GM21723 (cell line): ENCODE measurements at regions not wholly inside any gene's neighbourhood (a gene's known extent, or its start where the extent isn't known, plus 50 kb on each side); places are given as distances from the start of the nearest gene placed in this dataset.
"Not testable (repeated sequence)": the region's sequence is repeated elsewhere in the genome, so short reads cannot be mapped to it uniquely, and the experiment has no call there.

Source experiments
- ATAC-seq: cut with Tn5 transposase; IDR thresholded peaks from one replicate; pipeline ENCODE4 v1.9.1; 2021; ENCODE audit warnings: mild to moderate bottlenecking, moderate library complexity; ENCODE audit not compliant: unreplicated experiment

DNA sequence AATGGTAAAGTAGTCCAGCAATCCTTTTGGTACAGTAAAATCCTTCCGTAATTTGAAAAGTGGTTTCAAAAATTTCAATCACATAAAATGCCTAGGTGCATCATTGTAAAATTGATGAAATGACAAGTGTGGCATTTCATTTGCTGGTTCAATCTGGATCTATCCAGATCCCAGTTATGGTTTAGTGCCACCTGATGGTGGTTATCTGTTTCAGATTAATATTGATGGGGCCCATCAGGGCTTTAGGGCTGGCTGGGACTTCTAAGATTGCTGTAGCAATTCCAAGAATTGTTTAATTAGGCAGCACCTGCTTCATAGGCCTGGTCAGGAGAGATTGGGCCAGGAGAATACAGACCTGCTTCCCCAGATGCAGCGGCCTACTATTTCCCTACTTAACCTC lies 55.5 kb upstream of the PIK3C3 start:
- ATAC-seq: no peak

DNA sequence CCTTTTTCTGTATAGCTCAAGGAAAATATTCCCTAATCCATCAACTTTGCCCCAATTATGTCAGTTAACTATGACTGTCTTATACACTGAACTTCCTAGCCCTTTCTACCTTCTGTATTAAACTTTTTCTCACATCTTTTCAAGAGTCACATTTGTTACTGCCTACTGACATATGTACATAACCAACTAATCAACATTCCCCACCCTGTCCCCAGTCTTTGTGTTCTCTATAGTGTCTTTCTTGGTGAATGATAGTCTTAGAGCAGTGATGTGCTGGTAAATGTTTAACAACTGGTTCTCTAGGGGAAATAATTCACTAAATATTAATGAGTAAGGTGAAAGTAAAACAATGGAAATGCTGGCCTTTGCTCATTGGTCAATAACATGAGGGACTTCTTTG lies 61.6 kb upstream of the PIK3C3 start:
- no peak for ATAC-seq

DNA sequence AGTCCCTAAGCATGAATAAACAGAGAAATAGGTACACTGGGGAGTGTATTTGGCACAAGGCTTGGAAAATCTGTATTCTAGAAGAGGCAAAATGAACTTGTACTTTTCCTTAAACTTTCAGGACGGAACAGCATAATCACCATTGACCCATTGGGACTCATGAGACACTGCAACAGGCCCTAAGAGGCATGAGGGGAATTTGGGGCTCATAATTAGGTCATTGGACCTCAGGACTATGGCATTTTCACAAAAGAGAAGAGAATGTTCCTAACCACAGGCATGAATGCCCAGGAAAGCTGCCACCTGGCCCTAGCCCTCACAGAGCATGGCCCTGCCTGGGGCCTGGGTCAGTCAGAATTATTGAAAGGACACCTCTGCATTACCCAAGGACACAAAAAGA lies 67.9 kb upstream of the PIK3C3 start:
- no peak for ATAC-seq

DNA sequence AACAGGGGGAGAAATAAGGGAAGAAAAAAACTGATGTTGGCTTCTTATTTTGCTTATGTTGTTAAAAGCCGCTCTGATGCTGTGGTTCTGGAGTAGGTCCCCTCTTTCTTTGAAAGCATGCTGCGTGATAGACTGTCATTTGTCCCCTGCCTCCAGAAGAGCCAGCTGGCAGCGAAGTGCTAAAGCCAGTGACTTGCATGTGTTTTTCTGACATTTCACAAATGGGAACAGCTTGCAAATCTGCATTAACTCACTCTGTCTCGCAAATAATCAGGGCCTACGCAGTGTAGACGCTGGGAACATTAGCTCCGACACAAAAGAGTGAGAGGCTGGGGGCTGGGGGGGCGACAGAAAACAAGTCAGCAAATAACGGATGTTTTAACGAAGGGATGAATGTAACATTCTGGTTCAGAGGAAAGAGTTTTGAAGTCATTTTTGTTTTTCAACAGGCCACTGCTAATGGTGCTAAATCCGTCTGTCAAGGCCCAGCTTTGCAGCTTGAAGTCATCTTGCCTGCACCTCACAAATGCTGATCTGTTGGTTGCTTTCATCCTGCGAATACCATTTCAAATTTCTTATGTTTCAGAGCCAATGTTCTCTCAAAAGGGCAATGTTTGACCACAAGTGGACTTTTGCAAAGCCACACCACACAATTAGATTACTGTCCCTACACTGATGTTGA lies 68.8 kb upstream of the PIK3C3 start:
- no peak for ATAC-seq

DNA sequence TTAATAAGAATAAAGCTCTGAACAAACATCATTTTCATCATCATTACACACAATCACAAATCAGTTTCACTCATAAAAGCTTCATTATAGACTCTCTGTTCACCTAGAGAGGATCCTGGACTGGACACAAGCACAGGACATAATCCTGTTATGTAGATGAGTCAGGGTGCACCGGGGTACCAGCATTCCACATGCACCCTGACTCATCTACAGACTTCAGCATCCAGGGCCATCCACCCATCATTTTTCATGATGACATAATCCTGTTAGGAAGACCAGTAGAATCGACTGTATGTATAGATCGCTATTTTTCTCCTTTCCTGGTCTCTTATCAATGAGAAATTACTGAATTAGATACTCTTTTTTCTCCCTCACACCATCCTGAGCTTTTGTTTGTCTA lies 73.7 kb upstream of the PIK3C3 start:
- ATAC-seq: no peak

DNA sequence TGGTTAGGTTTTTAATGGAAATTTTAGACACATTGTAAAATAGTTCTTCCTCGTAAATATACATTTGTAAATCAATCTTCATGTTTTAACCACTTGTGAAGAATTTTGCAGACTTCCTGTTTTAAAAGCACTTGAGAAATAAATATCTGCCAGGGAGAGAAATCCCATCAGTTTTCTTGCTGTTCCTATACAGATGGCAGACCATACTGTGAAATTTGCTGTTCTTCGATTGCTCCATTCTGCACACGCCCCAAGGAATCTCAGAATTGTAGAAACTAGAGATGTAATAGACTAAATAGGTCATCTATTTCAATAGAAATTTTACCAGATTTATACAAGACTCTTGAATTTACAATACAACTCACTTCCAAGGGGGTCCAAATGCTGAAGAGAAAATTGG lies 75.8 kb upstream of the PIK3C3 start:
- ATAC-seq: no peak

DNA sequence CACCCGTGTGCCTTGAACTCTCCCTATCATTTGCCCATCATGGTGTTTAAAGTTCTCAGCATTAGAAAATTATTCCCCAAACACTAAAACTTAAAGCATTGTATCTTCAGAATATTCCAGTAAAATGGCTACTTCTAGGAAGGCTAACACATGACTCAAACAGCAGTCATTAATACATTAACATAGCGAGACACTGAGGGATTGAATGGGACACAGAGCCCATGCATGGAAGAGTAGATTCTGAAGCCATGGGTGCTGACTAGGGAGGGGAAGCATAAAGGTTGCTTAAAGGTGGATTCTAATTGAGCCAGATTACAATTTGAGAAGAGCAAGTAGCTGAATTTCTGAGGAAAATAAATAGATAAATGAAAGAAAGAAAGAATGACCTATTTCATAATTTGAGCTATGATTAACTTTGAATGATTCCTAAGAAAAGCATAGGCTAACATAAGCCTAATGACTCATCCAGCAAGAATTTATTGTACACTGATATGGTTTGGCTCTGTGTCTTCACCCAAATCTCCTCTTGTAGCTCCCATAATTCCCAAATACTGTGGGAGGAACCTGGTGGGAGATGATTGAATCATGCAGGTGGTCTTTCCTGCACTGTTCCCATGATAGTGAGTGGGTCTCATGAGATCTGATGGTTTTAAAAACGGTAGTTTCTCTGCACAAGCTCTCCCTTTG lies 79.8 kb upstream of the PIK3C3 start:
- ATAC-seq: no peak

DNA sequence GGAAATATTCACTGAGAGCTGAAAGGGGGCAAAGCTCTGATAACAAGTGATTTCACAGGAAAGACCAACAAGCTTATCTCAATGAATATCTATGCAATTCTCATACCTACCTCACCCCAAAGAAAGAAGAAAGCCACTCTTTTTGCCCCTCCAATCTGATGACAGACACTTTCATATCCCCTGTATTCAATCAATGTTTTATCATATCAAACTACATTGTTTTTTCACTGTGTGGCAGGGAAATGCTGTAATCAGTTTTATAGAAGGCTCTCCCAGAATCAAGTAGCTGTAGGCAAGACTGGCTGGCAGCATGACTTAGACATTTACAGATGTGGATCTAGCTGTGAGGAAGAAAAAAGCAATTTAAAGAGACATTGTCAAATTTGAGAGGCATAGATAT lies 81.3 kb upstream of the PIK3C3 start:
- ATAC-seq: no peak

DNA sequence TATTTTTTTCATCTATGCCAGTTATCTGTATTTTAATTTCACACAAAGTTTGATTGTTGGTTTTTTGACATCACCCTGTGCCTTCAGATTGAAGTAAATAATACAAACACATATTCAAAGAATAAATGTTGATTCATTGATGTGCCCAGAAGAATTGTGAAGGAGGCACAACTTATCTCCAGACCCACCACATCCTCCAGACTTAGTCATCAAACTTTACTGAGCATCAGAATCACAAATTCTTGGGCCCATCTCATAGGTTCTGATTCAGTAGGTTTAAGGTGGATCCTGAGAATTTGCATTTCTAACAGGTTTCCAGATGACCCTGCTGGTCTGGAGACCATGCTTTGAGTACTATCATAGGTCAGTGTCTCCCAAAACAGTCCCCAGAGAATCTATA lies 82.8 kb upstream of the PIK3C3 start:
- ATAC-seq: no peak

DNA sequence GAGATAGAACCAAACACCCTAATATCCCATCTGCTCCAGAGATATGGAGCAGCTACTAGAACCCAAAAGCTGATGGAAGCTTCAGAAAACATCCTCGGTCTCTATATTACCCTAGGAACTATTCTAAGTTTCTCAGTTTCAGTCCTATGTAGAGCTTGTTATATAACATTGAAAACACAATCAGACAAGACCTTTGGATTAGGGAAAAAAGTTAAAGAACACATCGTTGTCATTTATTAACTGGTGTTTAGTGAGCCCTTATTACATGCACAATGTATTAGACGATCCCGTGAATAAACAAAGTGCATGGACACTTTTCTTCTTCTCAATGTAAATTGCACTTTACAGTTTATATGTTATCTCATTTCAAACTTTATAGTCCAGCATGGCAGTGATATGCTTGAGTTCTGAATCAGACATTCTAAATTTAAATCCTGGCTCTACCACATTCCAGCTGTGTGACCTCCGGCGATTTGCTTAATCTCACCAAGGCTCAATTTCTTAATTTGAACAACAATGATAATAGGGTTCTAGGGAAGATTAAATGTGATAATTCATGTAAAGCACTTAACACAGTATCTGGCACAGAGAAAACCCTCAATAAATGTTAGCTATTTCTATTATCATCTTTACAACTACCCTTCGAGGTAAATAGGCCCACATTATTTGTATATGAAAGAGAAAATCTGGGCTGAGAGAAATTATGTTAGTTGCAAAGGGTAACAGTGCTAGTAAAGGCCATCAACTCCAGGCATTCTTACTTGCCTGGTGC lies 83.6 kb upstream of the PIK3C3 start:
- ATAC-seq: no peak

DNA sequence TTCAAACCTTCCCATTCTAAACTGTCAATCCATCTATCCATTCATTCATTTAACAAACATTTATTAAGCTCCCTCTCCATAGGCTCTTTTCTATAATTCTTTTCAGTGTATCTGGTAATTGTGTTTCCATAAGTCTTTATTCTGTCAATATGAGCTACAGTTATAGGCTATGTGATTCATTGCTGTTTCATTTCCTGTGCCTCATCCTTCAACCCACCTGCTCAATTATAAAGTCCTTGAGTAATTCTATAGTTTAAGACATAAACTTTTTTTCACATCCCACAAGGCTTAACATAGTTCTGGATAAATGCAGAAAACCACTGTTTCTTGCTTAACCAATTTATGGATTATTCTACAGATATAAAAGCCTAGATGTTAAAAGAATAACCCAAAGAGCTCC lies 84.2 kb upstream of the PIK3C3 start:
- no peak for ATAC-seq

DNA sequence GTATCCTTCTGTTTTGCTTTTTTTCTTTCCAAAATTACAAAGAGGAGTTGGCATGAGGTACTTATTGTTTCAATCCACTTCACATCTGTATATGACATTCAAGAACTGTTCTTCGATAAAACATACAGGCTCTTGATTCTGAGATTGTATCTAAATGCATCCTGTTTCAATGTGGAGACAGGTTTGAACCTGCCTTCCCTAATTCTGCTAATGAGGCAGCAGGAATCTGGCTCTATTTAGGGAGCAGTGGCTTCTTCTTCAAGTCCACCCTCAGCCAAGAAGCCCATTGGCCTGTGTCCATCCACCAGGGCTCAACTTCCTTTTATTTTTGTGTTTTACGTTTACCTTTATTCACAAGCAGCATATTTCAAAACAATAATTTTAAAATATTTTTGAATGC lies 84.8 kb upstream of the PIK3C3 start:
- no peak for ATAC-seq

DNA sequence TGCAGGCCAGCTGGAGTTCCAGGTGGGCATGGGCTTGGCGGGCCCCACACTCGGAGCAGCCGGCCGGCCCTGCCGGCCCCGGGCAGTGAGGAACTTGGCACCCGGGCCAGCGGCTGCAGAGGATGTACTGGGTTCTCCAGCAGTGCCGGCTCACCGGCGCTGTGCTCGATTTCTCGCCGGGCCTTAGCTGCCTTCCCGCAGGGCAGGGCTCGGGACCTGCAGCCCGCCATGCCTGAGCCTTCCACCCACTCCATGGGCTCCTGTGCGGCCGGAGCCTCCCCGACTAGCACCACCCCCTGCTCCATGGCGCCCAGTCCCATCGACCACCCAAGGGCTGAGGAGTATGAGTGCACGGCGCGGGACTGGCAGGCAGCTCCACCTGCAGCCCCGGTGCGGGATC lies 89.2 kb upstream of the PIK3C3 start:
- ATAC-seq: not testable (repeated sequence)

DNA sequence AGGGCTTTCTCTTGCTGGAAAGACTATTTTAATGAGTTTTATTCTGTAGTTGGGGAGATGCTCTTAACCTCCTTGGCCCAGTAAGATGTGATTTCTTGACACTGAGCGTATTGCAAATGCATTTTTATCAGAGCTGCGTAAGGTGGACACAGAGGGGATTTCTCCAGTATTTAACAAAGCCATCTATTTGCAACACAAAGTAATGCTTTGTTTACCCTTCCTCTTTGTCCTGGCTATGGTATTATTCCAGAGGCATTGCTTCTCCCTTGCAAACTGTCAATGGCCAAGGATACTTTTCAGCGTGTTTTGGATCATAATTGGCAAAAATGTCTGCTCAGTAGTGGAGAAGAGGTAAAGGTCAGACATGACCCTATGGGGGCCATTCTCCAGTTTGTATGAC lies 90.8 kb upstream of the PIK3C3 start:
- no peak for ATAC-seq

DNA sequence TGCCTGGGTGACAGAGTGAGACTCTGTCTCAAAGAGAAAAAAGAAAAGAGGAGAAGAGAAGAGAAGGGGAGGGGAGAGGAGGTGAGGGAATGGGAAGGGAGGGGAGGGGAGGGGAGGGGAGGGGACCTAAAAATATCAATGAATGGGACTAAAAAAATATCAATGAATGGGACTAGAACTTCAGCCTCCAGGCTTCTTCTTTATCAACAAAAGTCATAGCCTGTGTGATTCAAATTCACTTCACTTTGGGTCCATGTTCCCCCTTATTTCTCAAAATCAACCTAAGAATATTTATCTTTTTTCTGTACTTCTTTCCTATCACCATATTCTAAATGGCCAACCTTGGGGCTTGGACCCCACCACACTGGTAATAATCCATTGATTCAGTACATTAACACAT lies 92.1 kb upstream of the PIK3C3 start:
- no peak for ATAC-seq

DNA sequence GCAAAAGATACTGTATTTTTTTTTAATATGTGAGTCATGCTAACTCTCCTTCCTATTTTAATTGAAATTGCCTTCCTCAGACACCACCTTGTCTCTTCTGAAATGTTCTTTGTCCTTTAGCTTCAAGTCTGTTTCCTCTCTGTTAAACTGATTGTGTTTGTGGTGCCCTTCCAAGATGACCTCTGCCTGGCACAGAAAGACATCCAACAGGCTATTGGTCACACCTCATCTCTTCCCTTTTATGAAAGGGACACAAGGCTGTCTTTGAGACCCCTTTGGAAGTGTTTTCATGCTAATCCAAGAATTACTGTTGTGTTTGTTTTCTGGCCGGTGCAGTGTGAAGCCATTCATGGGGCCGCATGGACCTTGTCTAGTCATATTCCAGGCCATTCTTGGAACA lies 94.0 kb upstream of the PIK3C3 start:
- ATAC-seq: no peak

DNA sequence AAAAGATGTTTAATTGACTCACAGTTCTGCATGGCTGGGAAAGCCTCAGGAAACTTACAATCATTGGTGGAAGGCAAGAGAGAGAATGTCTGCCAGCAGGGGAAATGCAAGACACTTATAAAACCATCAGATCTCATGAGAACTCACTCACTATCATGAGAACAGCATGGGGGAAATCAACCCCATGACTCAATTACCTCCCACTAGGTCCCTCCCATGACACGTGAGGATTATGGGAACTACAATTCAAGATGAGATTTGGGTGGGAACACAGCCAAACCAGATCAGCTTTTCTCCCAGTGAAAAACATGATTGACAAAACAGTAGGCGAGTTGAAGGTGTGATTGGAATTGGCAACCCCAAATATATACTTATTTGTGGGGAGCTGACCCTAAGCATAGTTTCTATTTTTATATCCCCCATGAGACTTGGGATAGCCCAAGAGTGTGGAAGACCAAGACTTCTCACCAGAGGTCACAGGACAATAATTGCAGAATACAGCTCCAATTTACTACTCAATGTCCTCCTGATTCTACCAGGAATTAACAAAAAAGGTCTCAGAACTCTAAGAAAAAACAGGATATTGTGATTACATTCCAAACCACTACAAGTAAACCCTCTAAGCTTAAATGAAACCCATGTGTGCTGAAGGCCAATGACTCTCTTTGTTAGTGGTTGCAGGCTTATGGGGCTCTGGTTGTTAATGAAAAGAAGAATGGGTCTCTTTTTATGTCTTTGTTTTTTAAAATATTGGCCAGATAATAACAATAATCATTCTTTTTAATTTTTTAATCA lies 96.1 kb upstream of the PIK3C3 start:
- ATAC-seq: no peak

DNA sequence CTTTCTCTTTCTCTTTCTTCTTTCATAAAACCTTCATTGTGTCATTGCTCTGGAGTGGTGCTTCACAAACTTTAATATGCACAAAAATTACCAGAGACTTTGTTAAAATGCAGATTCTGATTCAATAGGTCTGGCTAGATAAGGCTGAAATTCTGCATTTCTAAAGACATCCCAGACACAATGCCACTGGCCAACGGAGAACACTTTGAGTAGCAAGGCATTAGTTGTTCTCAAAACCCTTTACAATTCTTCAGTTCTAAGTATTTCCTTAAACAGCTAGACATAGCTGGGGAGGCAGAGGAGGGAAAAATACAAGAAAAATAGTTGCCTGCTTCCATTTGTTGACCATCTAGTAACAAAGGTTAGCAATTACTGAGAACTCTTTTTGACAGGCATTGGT lies 101.8 kb upstream of the PIK3C3 start:
- ATAC-seq: no peak

DNA sequence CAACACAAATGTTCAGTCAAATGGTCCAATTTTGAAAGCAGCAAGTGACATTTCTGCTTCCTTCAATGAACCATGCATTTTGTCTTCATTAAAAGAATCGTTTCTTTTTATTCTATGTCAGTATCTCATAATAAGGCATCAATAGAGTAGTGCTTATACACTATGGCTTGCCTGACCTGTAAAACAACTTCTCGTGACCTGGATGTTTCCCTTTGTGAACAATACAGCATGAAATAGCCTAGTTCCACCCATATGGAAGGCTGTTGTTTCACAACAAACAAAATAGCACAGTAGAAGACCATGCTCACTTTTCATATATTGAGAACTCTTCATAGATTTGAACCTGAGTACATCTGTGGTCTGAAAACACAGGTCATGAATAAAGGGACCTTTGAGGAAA lies 104.3 kb upstream of the PIK3C3 start:
- no peak for ATAC-seq

DNA sequence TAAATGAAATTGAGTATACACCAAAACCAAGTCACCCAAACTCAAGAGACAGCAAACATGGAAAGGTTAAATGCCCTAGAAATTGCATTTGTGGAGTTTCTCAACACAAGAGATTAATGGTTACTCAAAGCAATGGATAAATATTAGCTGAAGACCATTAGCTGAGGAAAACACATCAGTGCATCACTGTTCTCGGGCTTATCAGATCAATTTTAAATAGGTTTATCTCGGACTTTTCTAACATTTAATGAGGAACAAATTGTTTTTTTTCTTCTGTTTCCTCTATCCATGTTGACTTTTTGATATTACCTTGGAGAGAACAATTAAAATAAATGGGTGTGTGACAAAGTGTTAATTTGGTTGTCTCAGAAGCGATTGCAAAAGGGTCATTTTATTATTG lies 105.4 kb upstream of the PIK3C3 start:
- ATAC-seq: no peak

DNA sequence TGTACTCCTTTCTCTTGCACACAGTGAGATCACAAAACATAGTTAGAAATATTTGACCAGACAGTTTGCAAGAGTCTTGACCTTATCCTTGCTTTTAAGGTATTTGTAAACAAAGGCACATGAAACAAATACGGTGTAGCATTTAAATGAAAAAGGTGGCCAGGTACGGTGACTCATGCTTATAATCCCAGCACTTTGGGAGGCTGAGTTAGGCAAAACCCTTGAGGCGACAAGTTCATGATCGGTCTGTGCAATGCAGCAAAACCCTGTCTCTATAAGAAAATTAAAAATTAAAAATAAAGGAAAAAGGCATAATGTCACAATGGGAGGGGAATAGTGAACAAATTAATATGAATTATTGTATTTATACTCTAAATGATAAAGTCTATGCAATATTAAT lies 109.5 kb upstream of the PIK3C3 start:
- ATAC-seq: no peak
